DOHH2 (cell line): ENCODE measurements at regions not wholly inside any gene's neighbourhood (a gene's known extent, or its start where the extent isn't known, plus 50 kb on each side); places are given as distances from the start of the nearest gene placed in this dataset.

Experiments
- H3F3A ChIP-seq: fragments of 200-600 bp; sonication (generic), shearing (Covaris generic); 2 replicates; pipeline ENCODE4 v1.6.0; 2016; ENCODE audit warnings: antibody characterized with exemption, mild to moderate bottlenecking; ENCODE audit not compliant: control insufficient read depth, insufficient read depth
- H3K27ac ChIP-seq: fragments of 200-600 bp; sonication (generic); 2 replicates; pipeline ENCODE4 v1.5.1; 2014; ENCODE audit warnings: low read depth, mild to moderate bottlenecking, low read length, moderate library complexity
- H3K27me3 ChIP-seq: fragments of 200-600 bp; sonication (generic); 2 replicates; pipeline ENCODE4 v1.6.1; 2014; ENCODE audit warnings: mild to moderate bottlenecking, low read length, mixed read lengths; ENCODE audit not compliant: control insufficient read depth
- H3K36me3 ChIP-seq: fragments of 200-600 bp; sonication (generic); 2 replicates; pipeline ENCODE4 v1.6.1; 2014; ENCODE audit warnings: mild to moderate bottlenecking, low read length, moderate library complexity, mixed read lengths; ENCODE audit not compliant: control insufficient read depth
- H3K4me1 ChIP-seq: fragments of 200-600 bp; sonication (generic); 2 replicates; pipeline ENCODE4 v1.6.1; 2014; ENCODE audit warnings: mild to moderate bottlenecking, low read length, mixed read lengths; ENCODE audit not compliant: control insufficient read depth
- H3K4me2 ChIP-seq: fragments of 200-600 bp; sonication (generic); 2 replicates; pipeline ENCODE4 v1.6.0; 2014; ENCODE audit warnings: mild to moderate bottlenecking, low read length, moderate library complexity
- H3K4me3 ChIP-seq: fragments of 200-600 bp; sonication (generic); 2 replicates; pipeline ENCODE4 v1.5.1; 2014; ENCODE audit warnings: mild to moderate bottlenecking, low read length, mixed read lengths
- H3K79me2 ChIP-seq: fragments of 200-600 bp; sonication (generic); 2 replicates; pipeline ENCODE4 v1.6.1; 2014; ENCODE audit warnings: mild to moderate bottlenecking, low read length, mixed read lengths; ENCODE audit not compliant: control insufficient read depth
- H3K9me2 ChIP-seq: fragments of 200-600 bp; sonication (generic); replicated peaks from 2 replicates; pipeline ENCODE4 v1.6.1; 2014; ENCODE audit warnings: mild to moderate bottlenecking, low read length, mixed read lengths; ENCODE audit not compliant: control insufficient read depth
- H3K9me3 ChIP-seq: fragments of 200-600 bp; sonication (generic); 2 replicates; pipeline ENCODE4 v1.6.1; 2014; ENCODE audit warnings: antibody characterized with exemption, low read length, mixed read lengths; ENCODE audit not compliant: control insufficient read depth, insufficient read depth
- H4K20me1 ChIP-seq: fragments of 200-600 bp; sonication (generic); 2 replicates; pipeline ENCODE4 v1.6.0; 2014; ENCODE audit warnings: low read depth, mild to moderate bottlenecking, antibody characterized with exemption, low read length, moderate library complexity; ENCODE audit not compliant: control insufficient read depth, insufficient read depth
- CTCF ChIP-seq: fragments of 200-600 bp; sonication (generic); IDR thresholded peaks from one replicate; pipeline ENCODE4 v1.5.1; 2014; ENCODE audit warnings: antibody characterized with exemption, mild to moderate bottlenecking, low read depth, low read length; ENCODE audit not compliant: poor library complexity, severe bottlenecking
- EZH2phosphoT487 ChIP-seq: fragments of 200-600 bp; sonication (generic); IDR thresholded peaks from 2 replicates; pipeline ENCODE4 v1.6.1; 2017; ENCODE audit warnings: borderline replicate concordance, mild to moderate bottlenecking, antibody characterized with exemption, low read length, moderate library complexity, mixed read lengths

- TF ChIP-seq CTCF = no peak
- no peak for TF ChIP-seq EZH2phosphoT487
- no peaks in the 10 kb centered on the region for H3K27me3 ChIP-seq
Measured at GRCh38 chr7:49434846-49435245, 338.6 kb upstream of the VWC2 start.

GRCh38 chr7:49438281-49438680 is 335.2 kb upstream of the VWC2 start:
- no peaks in the 10 kb centered on the region for H3K36me3 ChIP-seq
- no peaks in the 10 kb centered on the region for H3K4me1 ChIP-seq
- H3K4me2 ChIP-seq = no peak overlapping the region
- no peaks in the 10 kb centered on the region; the same call in 1 of the 2 replicates for H3K9me2 ChIP-seq
- no peaks in the 10 kb centered on the region for H3K79me2 ChIP-seq
- no peaks in the 10 kb centered on the region for H3K9me3 ChIP-seq
- H3K27me3 ChIP-seq = no peaks in the 10 kb centered on the region
- H3F3A ChIP-seq = no peaks in the 10 kb centered on the region
- no peak overlapping the region for H3K4me3 ChIP-seq
- no peaks in the 10 kb centered on the region for H4K20me1 ChIP-seq
- H3K27ac ChIP-seq = no peak overlapping the region
- TF ChIP-seq EZH2phosphoT487 = no peak
- TF ChIP-seq CTCF = no peak

More at GRCh38 chr7:49434846-49435245, 338.6 kb upstream of the VWC2 start:
- Histone ChIP-seq H4K20me1 (no peaks in the 10 kb centered on the region), H3K36me3 (no peaks in the 10 kb centered on the region), H3K79me2 (no peaks in the 10 kb centered on the region), H3K4me1 (no peaks in the 10 kb centered on the region), H3K4me3 (no peak overlapping the region), H3F3A (no peaks in the 10 kb centered on the region), H3K9me2 (no peaks in the 10 kb centered on the region; the same call in 1 of the 2 replicates), H3K4me2 (no peak overlapping the region), H3K9me3 (no peaks in the 10 kb centered on the region), H3K27ac (no peak overlapping the region)

- no peaks in the 10 kb centered on the region for H3K4me1 ChIP-seq
- no peak overlapping the region for H3K4me3 ChIP-seq
- no peaks in the 10 kb centered on the region for H3K27me3 ChIP-seq
- no peak overlapping the region for H3K27ac ChIP-seq
- H3K4me2 ChIP-seq = no peak overlapping the region
- no peaks in the 10 kb centered on the region for H3K79me2 ChIP-seq
- H4K20me1 ChIP-seq = no peaks in the 10 kb centered on the region
- no peaks in the 10 kb centered on the region for H3K9me2 ChIP-seq
- TF ChIP-seq EZH2phosphoT487 = no peak
- no peak for TF ChIP-seq CTCF
- no peaks in the 10 kb centered on the region for H3K36me3 ChIP-seq
- no peaks in the 10 kb centered on the region for H3K9me3 ChIP-seq
- H3F3A ChIP-seq = no peaks in the 10 kb centered on the region
Measured at GRCh38 chr7:49443515-49443914, 329.9 kb upstream of the VWC2 start.

GRCh38 chr7:49453486-49453885 is 320.0 kb upstream of the VWC2 start:
- Histone ChIP-seq H3K27ac (no peak overlapping the region), H3K9me2 (no peaks in the 10 kb centered on the region), H3K4me2 (no peak overlapping the region), H3K9me3 (no peaks in the 10 kb centered on the region), H3F3A (no peaks in the 10 kb centered on the region), H3K4me1 (no peaks in the 10 kb centered on the region), H3K36me3 (no peaks in the 10 kb centered on the region), H3K27me3 (no peaks in the 10 kb centered on the region), H3K79me2 (no peaks in the 10 kb centered on the region), H3K4me3 (no peak overlapping the region), H4K20me1 (no peaks in the 10 kb centered on the region)
- TF ChIP-seq CTCF (no peak), EZH2phosphoT487 (no peak)
